ENCODE measurements at regions not wholly inside any gene's neighbourhood (a gene's known extent, or its start where the extent isn't known, plus 50 kb on each side); places are given as distances from the start of the nearest gene placed in this dataset.
A peak's percentile ranks its signal among the peaks of the same experiment; 100 is the strongest.

- DNase-seq: peak; percentile 56
- no peaks in the 10 kb centered on the region for H3K36me3 ChIP-seq
- intact Hi-C loops (cut with DNase I): no loop called here
These were observed 446.1 kb upstream of the MARCKS start for GRCh38 chr6:113411011-113411410.

GRCh38 chr6:113412589-113413357 lies 444.4 kb upstream of the MARCKS start:
- no peak for TF ChIP-seq CTCF (IDR thresholded peaks at IDR 0.05)
- DNase-seq: no peak
- H3K27ac ChIP-seq: no peak overlapping the region
- no peak overlapping the region for H3K4me3 ChIP-seq
- no peaks in the 10 kb centered on the region for H3K9me3 ChIP-seq
- no peaks in the 10 kb centered on the region for H3K4me1 ChIP-seq
- no peak overlapping the region for H3K9ac ChIP-seq (ENCODE audit: low read depth in 2 of 2, low read length in 2 of 2)
- intact Hi-C loops (cut with DNase I): no loop called here
- no peaks in the 10 kb centered on the region for H3K27me3 ChIP-seq
- no peaks in the 10 kb centered on the region for H3K36me3 ChIP-seq

More at GRCh38 chr6:113411011-113411410, 446.1 kb upstream of the MARCKS start:
- no peak overlapping the region for H3K9ac ChIP-seq (ENCODE audit: low read depth in 2 of 2, low read length in 2 of 2)
- H3K4me3 ChIP-seq: no peak overlapping the region
- H3K4me1 ChIP-seq: no peaks in the 10 kb centered on the region
- H3K9me3 ChIP-seq: no peaks in the 10 kb centered on the region
- no peaks in the 10 kb centered on the region for H3K27me3 ChIP-seq
- H3K27ac ChIP-seq: no peak overlapping the region
- no peak for TF ChIP-seq CTCF (IDR thresholded peaks at IDR 0.05)

- Histone ChIP-seq H3K27me3 (no peaks in the 10 kb centered on the region), H3K4me1 (no peaks in the 10 kb centered on the region), H3K36me3 (no peaks in the 10 kb centered on the region), H3K4me3 (no peak overlapping the region), H3K9me3 (no peaks in the 10 kb centered on the region), H3K27ac (no peak overlapping the region), H3K9ac (ENCODE audit: low read depth in 2 of 2, low read length in 2 of 2) (no peak overlapping the region)
- TF ChIP-seq CTCF (IDR thresholded peaks at IDR 0.05): peak; percentile 43
- DNase-seq: peak; percentile 32
- intact Hi-C loops (cut with DNase I): no loop called here
These were observed 442.6 kb upstream of the MARCKS start for GRCh38 chr6:113414511-113414910.

- H3K27me3 ChIP-seq: no peaks in the 10 kb centered on the region
- no peaks in the 10 kb centered on the region for H3K9me3 ChIP-seq
- H3K4me1 ChIP-seq: no peaks in the 10 kb centered on the region
- H3K27ac ChIP-seq: no peak overlapping the region
- no peaks in the 10 kb centered on the region for H3K36me3 ChIP-seq
- intact Hi-C loops (cut with DNase I): no loop called here
- DNase-seq: no peak
- H3K9ac ChIP-seq (ENCODE audit: low read depth in 2 of 2, low read length in 2 of 2): no peak overlapping the region
- no peak overlapping the region for H3K4me3 ChIP-seq
- no peak for TF ChIP-seq CTCF (IDR thresholded peaks at IDR 0.05)
These were observed 441.0 kb upstream of the MARCKS start for GRCh38 chr6:113416170-113416569.

- intact Hi-C loops (cut with DNase I): no loop called here
- Histone ChIP-seq H3K27me3 (no peaks in the 10 kb centered on the region), H3K4me3 (no peak overlapping the region), H3K9ac (ENCODE audit: low read depth in 2 of 2, low read length in 2 of 2) (no peak overlapping the region), H3K9me3 (no peaks in the 10 kb centered on the region), H3K27ac (no peak overlapping the region), H3K36me3 (no peaks in the 10 kb centered on the region), H3K4me1 (no peaks in the 10 kb centered on the region)
- no peak for DNase-seq
- no peak for TF ChIP-seq CTCF (IDR thresholded peaks at IDR 0.05)
These were observed 436.9 kb upstream of the MARCKS start for GRCh38 chr6:113420290-113420689.
